PC-9 (cell line): ENCODE measurements at regions not wholly inside any gene's neighbourhood (a gene's known extent, or its start where the extent isn't known, plus 50 kb on each side); places are given as distances from the start of the nearest gene placed in this dataset.

Experiments
- EZH2 ChIP-seq: fragments of 200-600 bp; sonication (generic); IDR thresholded peaks from 2 replicates; pipeline ENCODE4 v1.8.0; 2017; ENCODE audit warnings: antibody characterized with exemption, low read depth
- TF ChIP-seq, protein P1 (sequence below): fragments of 200-600 bp; sonication (generic); conservative IDR thresholded peaks from 2 replicates; pipeline ENCODE4 v1.6.1; 2017; ENCODE audit warnings: mixed run types, antibody characterized with exemption, mild to moderate bottlenecking, moderate library complexity

DNA sequence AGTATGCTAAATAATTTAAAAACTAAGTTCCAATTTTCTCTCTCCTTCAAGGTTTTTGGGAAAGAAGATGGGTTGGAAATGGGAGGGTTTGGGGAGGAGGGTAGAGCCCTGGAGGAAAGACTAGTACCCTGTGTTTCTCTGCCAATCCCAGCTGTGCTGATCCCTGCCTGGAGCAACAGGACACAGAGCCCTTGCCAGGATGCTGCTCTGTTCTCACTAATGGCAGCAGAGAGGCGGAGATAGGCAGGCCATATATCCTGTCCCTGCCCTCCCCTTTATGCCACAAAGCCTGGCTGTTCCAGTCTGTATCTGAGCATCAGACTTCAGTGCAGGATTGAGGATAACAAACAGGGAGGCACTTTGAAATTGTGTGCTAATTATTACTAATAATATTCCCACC lies 99.0 kb downstream of the C12orf75 start:
- TF ChIP-seq EZH2 = no peak
- TF ChIP-seq, protein P1, sequence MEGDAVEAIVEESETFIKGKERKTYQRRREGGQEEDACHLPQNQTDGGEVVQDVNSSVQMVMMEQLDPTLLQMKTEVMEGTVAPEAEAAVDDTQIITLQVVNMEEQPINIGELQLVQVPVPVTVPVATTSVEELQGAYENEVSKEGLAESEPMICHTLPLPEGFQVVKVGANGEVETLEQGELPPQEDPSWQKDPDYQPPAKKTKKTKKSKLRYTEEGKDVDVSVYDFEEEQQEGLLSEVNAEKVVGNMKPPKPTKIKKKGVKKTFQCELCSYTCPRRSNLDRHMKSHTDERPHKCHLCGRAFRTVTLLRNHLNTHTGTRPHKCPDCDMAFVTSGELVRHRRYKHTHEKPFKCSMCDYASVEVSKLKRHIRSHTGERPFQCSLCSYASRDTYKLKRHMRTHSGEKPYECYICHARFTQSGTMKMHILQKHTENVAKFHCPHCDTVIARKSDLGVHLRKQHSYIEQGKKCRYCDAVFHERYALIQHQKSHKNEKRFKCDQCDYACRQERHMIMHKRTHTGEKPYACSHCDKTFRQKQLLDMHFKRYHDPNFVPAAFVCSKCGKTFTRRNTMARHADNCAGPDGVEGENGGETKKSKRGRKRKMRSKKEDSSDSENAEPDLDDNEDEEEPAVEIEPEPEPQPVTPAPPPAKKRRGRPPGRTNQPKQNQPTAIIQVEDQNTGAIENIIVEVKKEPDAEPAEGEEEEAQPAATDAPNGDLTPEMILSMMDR = no peak
